SK-N-SH (cell line): ENCODE measurements at regions not wholly inside any gene's neighbourhood (a gene's known extent, or its start where the extent isn't known, plus 50 kb on each side); places are given as distances from the start of the nearest gene placed in this dataset.
A peak's percentile ranks its signal among the peaks of the same experiment; 100 is the strongest.

Source experiments
- CTCF ChIA-PET: fragments of 300-600, 350-600 bp; formaldehyde crosslinking; extraction: SDS; loops from one replicate; lab custom pipeline; 2021; lab: Yijun Ruan, JAX
- POLR2A ChIA-PET: fragments of 350-600 bp; sonication (Branson Sonifier 250); formaldehyde crosslinking; extraction: SDS; loops from one replicate; lab custom pipeline; 2020; ENCODE audit warnings: antibody characterized with exemption, inconsistent platforms; lab: Yijun Ruan, JAX
- DNase-seq: peaks from one replicate; pipeline ENCODE4 v3.0.0; 2012
- H2AFZ ChIP-seq: fragments of 200-600 bp; sonication (generic); 2 replicates; pipeline ENCODE4 v1.8.1; 2016; ENCODE audit warnings: antibody characterized with exemption, mild to moderate bottlenecking, low read depth
- H3F3A ChIP-seq: fragments of 200-600 bp; sonication (generic); replicated peaks from 2 replicates; pipeline ENCODE3; 2016; ENCODE audit warnings: antibody characterized with exemption, mild to moderate bottlenecking; ENCODE audit not compliant: insufficient read depth
- H3K27ac ChIP-seq, 2 experiments: fragments of 200-500 bp in 1 of 2; fragments of 200-600 bp in 1 of 2; sonication (Bioruptor generic) in 1 of 2; sonication (generic), shearing (Covaris generic) in 1 of 2; 2 replicates each; pipeline versions ENCODE4 v1.5.1 to v1.6.1; 2014 to 2016; ENCODE audit warnings: low read depth in 2 of 2, inconsistent platforms in 1 of 2, low read length in 1 of 2, mild to moderate bottlenecking in 1 of 2, mixed read lengths in 1 of 2
- H3K27me3 ChIP-seq: fragments of 200-600 bp; sonication (generic), shearing (Covaris generic); 2 replicates; pipeline ENCODE4 v1.6.1; 2016; ENCODE audit warnings: mixed run types; ENCODE audit not compliant: insufficient read depth
- H3K36me3 ChIP-seq, 2 experiments: fragments of 200-500 bp in 1 of 2; fragments of 200-600 bp in 1 of 2; sonication (Bioruptor generic) in 1 of 2; sonication (generic) in 1 of 2; replicated peaks in 1 of 2; 2 replicates each; pipeline versions ENCODE3 to v1.5.1; 2014 to 2016; ENCODE audit warnings: low read length in 1 of 2, mild to moderate bottlenecking in 1 of 2; ENCODE audit not compliant: insufficient read depth in 2 of 2, control insufficient read depth in 1 of 2
- H3K4me1 ChIP-seq, 2 experiments: fragments of 200-500 bp in 1 of 2; fragments of 200-600 bp in 1 of 2; sonication (Bioruptor generic) in 1 of 2; sonication (generic), shearing (Covaris generic) in 1 of 2; 2 replicates each; pipeline versions ENCODE4 v1.5.1 to v1.6.1; 2014 to 2016; ENCODE audit warnings: low read depth in 1 of 2, low read length in 1 of 2, mixed run types in 1 of 2; ENCODE audit not compliant: insufficient read depth in 2 of 2, control insufficient read depth in 1 of 2
- H3K4me2 ChIP-seq: fragments of 200-600 bp; sonication (generic), shearing (Covaris generic); 2 replicates; pipeline ENCODE4 v1.6.1; 2017; ENCODE audit warnings: mixed run types
- H3K4me3 ChIP-seq, 2 experiments: fragments of 200-500 bp in 1 of 2; fragments of 200-600 bp in 1 of 2; sonication (Bioruptor generic) in 1 of 2; sonication (generic), shearing (Covaris generic) in 1 of 2; 2 replicates each; pipeline versions ENCODE4 v1.5.1 to v1.8.1; 2014 to 2016; ENCODE audit warnings: low read depth in 2 of 2, inconsistent platforms in 1 of 2, low read length in 1 of 2, mild to moderate bottlenecking in 1 of 2, mixed read lengths in 1 of 2, moderate library complexity in 1 of 2
- H3K79me2 ChIP-seq: fragments of 200-600 bp; sonication (generic); 2 replicates; pipeline ENCODE4 v1.8.1; 2017; ENCODE audit warnings: mild to moderate bottlenecking; ENCODE audit not compliant: insufficient read depth
- H3K9ac ChIP-seq: fragments of 200-600 bp; sonication (generic); 2 replicates; pipeline ENCODE4 v1.6.1; 2017; ENCODE audit warnings: mixed run types
- H3K9me2 ChIP-seq: fragments of 200-600 bp; sonication (generic); 2 replicates; pipeline ENCODE4 v1.6.1; 2017; ENCODE audit warnings: mixed run types
- H3K9me3 ChIP-seq: fragments of 200-600 bp; sonication (generic); 2 replicates; pipeline ENCODE4 v1.6.1; 2017; ENCODE audit warnings: mixed run types, mild to moderate bottlenecking, moderate library complexity
- H4K20me1 ChIP-seq: fragments of 200-600 bp; sonication (generic); 2 replicates; pipeline ENCODE4 v1.6.1; 2017; ENCODE audit warnings: mild to moderate bottlenecking, mixed run types; ENCODE audit not compliant: insufficient read depth
- CTCF ChIP-seq: fragments of 200-600 bp; sonication (generic); IDR thresholded peaks from 2 replicates; pipeline ENCODE4 v1.6.1; 2017; ENCODE audit warnings: antibody characterized with exemption, mild to moderate bottlenecking, moderate library complexity
- EP300 ChIP-seq, 2 experiments: IDR thresholded peaks; 2 replicates each; pipeline versions ENCODE4 v1.4.0 to v1.6.1; 2012; ENCODE audit warnings: borderline replicate concordance in 1 of 2, low read depth in 1 of 2, low read length in 1 of 2
- FOXM1 ChIP-seq: IDR thresholded peaks from 2 replicates; pipeline ENCODE4 v1.4.0; 2012; ENCODE audit warnings: low read depth, mild to moderate bottlenecking
- MAX ChIP-seq: IDR thresholded peaks from 2 replicates; pipeline ENCODE4 v1.4.0; 2012; ENCODE audit warnings: low read depth
- MEF2A ChIP-seq: IDR thresholded peaks from 2 replicates; pipeline ENCODE4 v1.4.0; 2012; ENCODE audit warnings: low read depth, borderline replicate concordance
- NFIC ChIP-seq: IDR thresholded peaks from 2 replicates; pipeline ENCODE4 v1.4.0; 2012; ENCODE audit warnings: borderline replicate concordance
- PBX3 ChIP-seq: IDR thresholded peaks from 2 replicates; pipeline ENCODE4; 2012
- POLR2AphosphoS5 ChIP-seq: IDR thresholded peaks from 2 replicates; pipeline ENCODE4 v1.6.1; 2012; ENCODE audit warnings: low read depth, low read length
- REST ChIP-seq: IDR thresholded peaks from 2 replicates; pipeline ENCODE4 v1.6.1; 2012; ENCODE audit warnings: mild to moderate bottlenecking, low read depth, low read length, moderate library complexity
- SIN3A ChIP-seq: IDR thresholded peaks from 2 replicates; pipeline ENCODE4 v1.6.1; 2012; ENCODE audit warnings: low read depth, mild to moderate bottlenecking, low read length, moderate library complexity, borderline replicate concordance
- SMC3 ChIP-seq: IDR thresholded peaks from 2 replicates; pipeline ENCODE4 v1.6.1; 2012; ENCODE audit warnings: low read depth, low read length, improper control_type of control experiment
- USF1 ChIP-seq: IDR thresholded peaks from 2 replicates; pipeline ENCODE4 v1.4.0; 2012; ENCODE audit warnings: low read depth, borderline replicate concordance
- USF2 ChIP-seq: fragments of 150-350 bp; IDR thresholded peaks from 2 replicates; pipeline ENCODE4 v1.6.1; 2017; ENCODE audit warnings: antibody characterized with exemption, low read length, low read depth, borderline replicate concordance
- ZBTB33 ChIP-seq: IDR thresholded peaks from 2 replicates; pipeline ENCODE4 v1.4.0; 2012; ENCODE audit warnings: low read depth, borderline replicate concordance
- WGBS: methylation state at CpG from one replicate; pipeline ENCODE4 v1.1.6; 2017; ENCODE audit warnings: low lambda C conversion rate; 5-methylcytosine and 5-hydroxymethylcytosine counted together

GRCh38 chr3:110027446-110028080 is 690.2 kb upstream of the DPPA4 start (continued):
- TF ChIP-seq MEF2A (0 out of 2 replicates have a peak, but pooled peaks have one; percentile 39), USF1 (no peak), EP300 (IDR thresholded peaks at IDR 0.05; ENCODE audit: borderline replicate concordance in 1 of 2, low read depth in 1 of 2, low read length in 1 of 2) (no peak), SMC3 (no peak), SIN3A (no peak), ZBTB33 (no peak)

GRCh38 chr3:110031975-110032374 is 694.6 kb upstream of the DPPA4 start:
- Histone ChIP-seq H3K4me1 (no peaks in the 10 kb centered on the region), H3K27ac (no peak overlapping the region), H3K4me3 (no peak overlapping the region), H3K27me3 (no peaks in the 10 kb centered on the region), H3F3A (no peaks in the 10 kb centered on the region), H3K9me3 (no peaks in the 10 kb centered on the region), H3K9ac (no peak overlapping the region), H3K9me2 (no peaks in the 10 kb centered on the region), H2AFZ (no peak overlapping the region), H3K79me2 (no peaks in the 10 kb centered on the region), H3K36me3 (no peaks in the 10 kb centered on the region), H3K4me2 (no peak overlapping the region), H4K20me1 (no peaks in the 10 kb centered on the region)
- DNase-seq: no peak
- CTCF ChIA-PET: interaction anchor here (1.0 kb wide), 1 partner anchor 15 kb away, joined by 3 read pairs; no protein-coding TSS in a partner anchor
- POLR2A ChIA-PET: no interaction called here
- 36% methylated on average over 2 of the region's 2 CpGs for WGBS
- TF ChIP-seq USF1: no peak
- TF ChIP-seq NFIC: no peak
- no peak for TF ChIP-seq REST
- TF ChIP-seq MAX: no peak
- no peak for TF ChIP-seq POLR2AphosphoS5
- TF ChIP-seq FOXM1: no peak
- no peak for TF ChIP-seq USF2
- TF ChIP-seq PBX3: no peak
- TF ChIP-seq CTCF: no peak
